Pancreas (tissue), 10 donors: ENCODE measurements at regions not wholly inside any gene's neighbourhood (a gene's known extent, or its start where the extent isn't known, plus 50 kb on each side); places are given as distances from the start of the nearest gene placed in this dataset.

Source experiments
- ATAC-seq, 4 donors: fragments of 200-7000 bp; cut with Tn5 transposase; one replicate each; pipeline versions ENCODE4 v1.8.0 to v1.9.1; 2020; ENCODE audit warnings: mild to moderate bottlenecking in 4 of 4, moderate library complexity in 4 of 4
- DNase-seq, 6 donors: peaks; one replicate each; pipeline ENCODE4 v3.0.0-alpha.2; 2020
- FAIRE-seq: peaks from 2 replicates; lab custom pipeline; 2012; peaks lifted over from hg19 to GRCh38; lab: Jason Lieb, UNC
- H3K27ac ChIP-seq, 4 donors: fragments of 200-600 bp; sonication (generic); 1 replicate in 3 of 4; 2 replicates in 1 of 4; pipeline versions ENCODE4 v1.5.0 to v1.8.0; 2020
- H3K27me3 ChIP-seq, 4 donors: fragments of 200-600 bp; one replicate each; pipeline ENCODE4 v1.8.0; 2021
- H3K36me3 ChIP-seq, 3 donors: fragments of 200-600 bp; sonication (generic) in 1 of 3; one replicate each; pipeline versions ENCODE4 v1.5.0 to v1.8.0; 2020 to 2021
- H3K4me1 ChIP-seq, 3 donors: fragments of 200-600 bp; one replicate each; pipeline ENCODE4 v1.8.0; 2021
- H3K4me3 ChIP-seq, 4 donors: fragments of 200-600 bp; sonication (generic) in 2 of 4; one replicate each; pipeline versions ENCODE4 v1.5.0 to v1.8.0; 2020 to 2021
- H3K9me3 ChIP-seq, 4 donors: fragments of 200-600 bp; one replicate each; pipeline ENCODE4 v1.8.0; 2021
- CTCF ChIP-seq, 4 donors: fragments of 200-600 bp; sonication (generic) in 3 of 4; IDR thresholded peaks; one replicate each; pipeline versions ENCODE4 v1.5.0 to v1.8.0; 2021; ENCODE audit warnings: antibody characterized with exemption in 4 of 4
- WGBS, 2 donors: extraction: QIAGEN DNeasy Blood & Tissue Kit; methylation state at CpG; one replicate each; pipeline ENCODE4 v1.1.7; 2013; 5-methylcytosine and 5-hydroxymethylcytosine counted together
- intact Hi-C, 3 donors: fragments of 100-400 bp; cut with DNase I; formaldehyde crosslinking; loops; one replicate each; pipeline versions ENCODE4 v1.11.1 to v1.14.2; 2022
- donor health status: healthy with polysubstance abuse.
- donor health status: DM: no; HTN: no; CAD: no; lungs with moderate emphysema.
- donor health status: DM: no; HTN: no; CAD: no.
- donor health status: control.
- donor health status: control.
- donor health status: Bipolar disorder and iron deficiency.
- donor health status: DM: yes; HTN: yes; CAD: no.
- donor health status: DM: no; HTN: no; CAD: no.
- donor health status: DM: no; HTN: no; CAD: no.
- donor health status: DM: yes; HTN: yes; CAD: no.

GRCh38 chr3:24952388-24952787, 457.7 kb upstream of the THRB start:
- H3K36me3 ChIP-seq = no peaks in the 10 kb centered on the region
- DNase-seq (no peak), FAIRE-seq (no peak), ATAC-seq (no peak)
- WGBS, 2 donors = 46 to 47% methylated on average over 6 of the region's 6 CpGs
- no peak for TF ChIP-seq CTCF (IDR thresholded peaks at IDR 0.05)
- no peaks in the 10 kb centered on the region for H3K4me1 ChIP-seq
- intact Hi-C loops = no loop called here
- no peaks in the 10 kb centered on the region for H3K27me3 ChIP-seq
- H3K9me3 ChIP-seq = no peaks in the 10 kb centered on the region
- H3K27ac ChIP-seq = no peak overlapping the region
- H3K4me3 ChIP-seq = no peak overlapping the region

- 47 to 54% methylated on average over 5 of the region's 5 CpGs for WGBS, 2 donors
- H3K9me3 ChIP-seq = no peaks in the 10 kb centered on the region
- no peak for ATAC-seq
- FAIRE-seq = no peak
- no peak for DNase-seq
- intact Hi-C loops = no loop called here
- no peak for TF ChIP-seq CTCF (IDR thresholded peaks at IDR 0.05)
- H3K4me1 ChIP-seq = no peaks in the 10 kb centered on the region
- no peaks in the 10 kb centered on the region for H3K36me3 ChIP-seq
- H3K27ac ChIP-seq = no peak overlapping the region
- H3K27me3 ChIP-seq = no peaks in the 10 kb centered on the region
- H3K4me3 ChIP-seq = no peak overlapping the region
These were observed 458.6 kb upstream of the THRB start for GRCh38 chr3:24953060-24953771.

GRCh38 chr3:24956613-24957012, 462.0 kb upstream of the THRB start:
- Histone ChIP-seq H3K4me3 (no peak overlapping the region), H3K36me3 (no peaks in the 10 kb centered on the region), H3K27me3 (no peaks in the 10 kb centered on the region), H3K9me3 (no peaks in the 10 kb centered on the region), H3K27ac (no peak overlapping the region), H3K4me1 (no peaks in the 10 kb centered on the region)
- FAIRE-seq (no peak), DNase-seq (no peak), ATAC-seq (no peak)
- no peak for TF ChIP-seq CTCF (IDR thresholded peaks at IDR 0.05)
- WGBS, 2 donors = 78 to 87% methylated on average over 4 of the region's 4 CpGs
- intact Hi-C loops = no loop called here

GRCh38 chr3:24958271-24958670, 463.6 kb upstream of the THRB start:
- no peak for DNase-seq
- no peak overlapping the region for H3K4me3 ChIP-seq
- FAIRE-seq = no peak
- TF ChIP-seq CTCF (IDR thresholded peaks at IDR 0.05) = no peak
- H3K9me3 ChIP-seq = no peaks in the 10 kb centered on the region
- H3K4me1 ChIP-seq = no peaks in the 10 kb centered on the region
- intact Hi-C loops = no loop called here
- H3K27ac ChIP-seq = no peak overlapping the region
- H3K27me3 ChIP-seq = no peaks in the 10 kb centered on the region
- ATAC-seq = no peak
- 47 to 54% methylated on average over 2 of the region's 2 CpGs for WGBS, 2 donors
- H3K36me3 ChIP-seq = no peaks in the 10 kb centered on the region

GRCh38 chr3:24958910-24959447, 464.3 kb upstream of the THRB start:
- intact Hi-C loops = no loop called here
- H3K4me3 ChIP-seq = no peak overlapping the region
- no peaks in the 10 kb centered on the region for H3K27me3 ChIP-seq
- ATAC-seq (no peak), FAIRE-seq (no peak), DNase-seq (no peak)
- H3K9me3 ChIP-seq = no peaks in the 10 kb centered on the region
- WGBS, 2 donors = 80 to 84% methylated on average over 5 of the region's 5 CpGs
- no peak for TF ChIP-seq CTCF (IDR thresholded peaks at IDR 0.05)
- no peaks in the 10 kb centered on the region for H3K4me1 ChIP-seq
- H3K36me3 ChIP-seq = no peaks in the 10 kb centered on the region
- H3K27ac ChIP-seq = no peak overlapping the region
